ENCODE measurements at regions not wholly inside any gene's neighbourhood (a gene's known extent, or its start where the extent isn't known, plus 50 kb on each side); places are given as distances from the start of the nearest gene placed in this dataset.
"Not testable (repeated sequence)": the region's sequence is repeated elsewhere in the genome, so short reads cannot be mapped to it uniquely, and the experiment has no call there.

- not testable (repeated sequence) for H3K4me1 ChIP-seq (ENCODE audit: control insufficient read depth, insufficient read depth, low read length); H3K4me3 ChIP-seq (ENCODE audit: low read depth, low read length); H3K27ac ChIP-seq (ENCODE audit: low read depth, low read length); H3K9ac ChIP-seq (ENCODE audit: low read depth, low read length); H3K27me3 ChIP-seq (ENCODE audit: control insufficient read depth, insufficient read depth, low read length); H3K36me3 ChIP-seq (ENCODE audit: control insufficient read depth, insufficient read depth, low read length); H3K9me3 ChIP-seq (ENCODE audit: control insufficient read depth, insufficient read depth, low read length)
Observed at GRCh38 chr7:150084724-150085123, 211.0 kb downstream of the ATP6V0E2 start.

GRCh38 chr7:150087478-150087877 lies 213.7 kb downstream of the ATP6V0E2 start:
- not testable (repeated sequence) for H3K9me3 ChIP-seq (ENCODE audit: control insufficient read depth, insufficient read depth, low read length); H3K36me3 ChIP-seq (ENCODE audit: control insufficient read depth, insufficient read depth, low read length); H3K27me3 ChIP-seq (ENCODE audit: control insufficient read depth, insufficient read depth, low read length); H3K4me1 ChIP-seq (ENCODE audit: control insufficient read depth, insufficient read depth, low read length); H3K4me3 ChIP-seq (ENCODE audit: low read depth, low read length); H3K9ac ChIP-seq (ENCODE audit: low read depth, low read length); H3K27ac ChIP-seq (ENCODE audit: low read depth, low read length)

- not testable (repeated sequence) for H3K4me3 ChIP-seq (ENCODE audit: low read depth, low read length); H3K27me3 ChIP-seq (ENCODE audit: control insufficient read depth, insufficient read depth, low read length); H3K27ac ChIP-seq (ENCODE audit: low read depth, low read length); H3K9me3 ChIP-seq (ENCODE audit: control insufficient read depth, insufficient read depth, low read length); H3K9ac ChIP-seq (ENCODE audit: low read depth, low read length); H3K4me1 ChIP-seq (ENCODE audit: control insufficient read depth, insufficient read depth, low read length); H3K36me3 ChIP-seq (ENCODE audit: control insufficient read depth, insufficient read depth, low read length)
Observed at GRCh38 chr7:150089139-150089538, 215.4 kb downstream of the ATP6V0E2 start.

- not testable (repeated sequence) for H3K27ac ChIP-seq (ENCODE audit: low read depth, low read length); H3K9ac ChIP-seq (ENCODE audit: low read depth, low read length); H3K4me1 ChIP-seq (ENCODE audit: control insufficient read depth, insufficient read depth, low read length); H3K36me3 ChIP-seq (ENCODE audit: control insufficient read depth, insufficient read depth, low read length); H3K9me3 ChIP-seq (ENCODE audit: control insufficient read depth, insufficient read depth, low read length); H3K4me3 ChIP-seq (ENCODE audit: low read depth, low read length); H3K27me3 ChIP-seq (ENCODE audit: control insufficient read depth, insufficient read depth, low read length)
Observed at GRCh38 chr7:150090776-150091175, 217.0 kb downstream of the ATP6V0E2 start.

DNA sequence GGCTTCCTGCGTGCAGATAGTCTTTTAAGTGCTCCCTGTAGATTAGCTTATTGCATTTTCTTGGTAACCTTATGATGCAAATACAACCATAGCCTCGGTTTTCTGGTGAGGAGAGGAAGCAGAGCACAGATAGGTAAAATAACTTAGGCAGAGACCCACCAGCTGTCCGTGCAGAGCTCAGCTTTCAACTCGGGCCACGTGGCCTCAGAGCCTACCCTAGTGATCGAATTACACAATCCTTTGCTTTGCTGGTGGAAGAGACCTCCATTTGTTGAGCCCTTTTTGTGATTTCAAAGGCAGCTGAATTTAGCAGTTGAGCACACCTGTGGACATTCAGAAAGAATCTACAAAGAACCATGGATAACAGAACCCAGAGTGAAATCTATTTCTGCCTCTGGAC lies 220.1 kb downstream of the ATP6V0E2 start:
- not testable (repeated sequence) for H3K36me3 ChIP-seq (ENCODE audit: control insufficient read depth, insufficient read depth, low read length); H3K27me3 ChIP-seq (ENCODE audit: control insufficient read depth, insufficient read depth, low read length); H3K9me3 ChIP-seq (ENCODE audit: control insufficient read depth, insufficient read depth, low read length); H3K27ac ChIP-seq (ENCODE audit: low read depth, low read length); H3K9ac ChIP-seq (ENCODE audit: low read depth, low read length); H3K4me3 ChIP-seq (ENCODE audit: low read depth, low read length); H3K4me1 ChIP-seq (ENCODE audit: control insufficient read depth, insufficient read depth, low read length)

- H3K4me1 ChIP-seq (ENCODE audit: control insufficient read depth, insufficient read depth, low read length); H3K27me3 ChIP-seq (ENCODE audit: control insufficient read depth, insufficient read depth, low read length); H3K9me3 ChIP-seq (ENCODE audit: control insufficient read depth, insufficient read depth, low read length); H3K4me3 ChIP-seq (ENCODE audit: low read depth, low read length); H3K9ac ChIP-seq (ENCODE audit: low read depth, low read length); H3K27ac ChIP-seq (ENCODE audit: low read depth, low read length); H3K36me3 ChIP-seq (ENCODE audit: control insufficient read depth, insufficient read depth, low read length): not testable (repeated sequence)
Observed at GRCh38 chr7:150096213-150096994, 222.6 kb downstream of the ATP6V0E2 start.

GRCh38 chr7:150098592-150098991 lies 224.6 kb upstream of the LRRC61 start:
- not testable (repeated sequence) for H3K4me3 ChIP-seq (ENCODE audit: low read depth, low read length); H3K27ac ChIP-seq (ENCODE audit: low read depth, low read length); H3K36me3 ChIP-seq (ENCODE audit: control insufficient read depth, insufficient read depth, low read length); H3K9me3 ChIP-seq (ENCODE audit: control insufficient read depth, insufficient read depth, low read length); H3K27me3 ChIP-seq (ENCODE audit: control insufficient read depth, insufficient read depth, low read length); H3K4me1 ChIP-seq (ENCODE audit: control insufficient read depth, insufficient read depth, low read length); H3K9ac ChIP-seq (ENCODE audit: low read depth, low read length)

DNA sequence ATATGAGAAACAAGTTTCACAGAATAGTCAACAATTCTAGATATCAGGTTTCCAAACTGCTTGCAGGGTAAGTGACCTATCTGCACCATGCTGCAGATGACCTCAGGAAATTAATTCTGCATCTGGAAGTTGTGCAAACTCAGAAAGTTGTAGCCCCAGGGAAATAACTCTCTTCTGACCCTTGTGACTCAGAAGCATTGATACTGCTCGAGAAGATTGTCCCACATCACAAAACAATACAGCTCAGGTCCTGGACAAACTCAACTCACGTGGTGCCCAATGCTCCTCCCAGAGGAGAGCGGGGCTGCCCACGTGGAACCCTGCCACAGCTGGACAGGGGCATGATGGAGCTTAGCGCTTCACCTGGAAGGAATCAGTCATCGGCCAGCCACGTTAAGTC lies 221.9 kb upstream of the LRRC61 start:
- H3K4me1 ChIP-seq (ENCODE audit: control insufficient read depth, insufficient read depth, low read length); H3K36me3 ChIP-seq (ENCODE audit: control insufficient read depth, insufficient read depth, low read length); H3K9ac ChIP-seq (ENCODE audit: low read depth, low read length); H3K27ac ChIP-seq (ENCODE audit: low read depth, low read length); H3K4me3 ChIP-seq (ENCODE audit: low read depth, low read length); H3K27me3 ChIP-seq (ENCODE audit: control insufficient read depth, insufficient read depth, low read length); H3K9me3 ChIP-seq (ENCODE audit: control insufficient read depth, insufficient read depth, low read length): not testable (repeated sequence)

GRCh38 chr7:150107283-150107682 lies 215.9 kb upstream of the LRRC61 start:
- H3K27ac ChIP-seq (ENCODE audit: low read depth, low read length); H3K4me3 ChIP-seq (ENCODE audit: low read depth, low read length); H3K9me3 ChIP-seq (ENCODE audit: control insufficient read depth, insufficient read depth, low read length); H3K36me3 ChIP-seq (ENCODE audit: control insufficient read depth, insufficient read depth, low read length); H3K27me3 ChIP-seq (ENCODE audit: control insufficient read depth, insufficient read depth, low read length); H3K4me1 ChIP-seq (ENCODE audit: control insufficient read depth, insufficient read depth, low read length); H3K9ac ChIP-seq (ENCODE audit: low read depth, low read length): not testable (repeated sequence)

- not testable (repeated sequence) for H3K27me3 ChIP-seq (ENCODE audit: control insufficient read depth, insufficient read depth, low read length); H3K4me3 ChIP-seq (ENCODE audit: low read depth, low read length); H3K36me3 ChIP-seq (ENCODE audit: control insufficient read depth, insufficient read depth, low read length); H3K9me3 ChIP-seq (ENCODE audit: control insufficient read depth, insufficient read depth, low read length); H3K9ac ChIP-seq (ENCODE audit: low read depth, low read length); H3K4me1 ChIP-seq (ENCODE audit: control insufficient read depth, insufficient read depth, low read length); H3K27ac ChIP-seq (ENCODE audit: low read depth, low read length)
Observed at GRCh38 chr7:150110375-150110820, 212.8 kb upstream of the LRRC61 start.

- H3K27ac ChIP-seq (ENCODE audit: low read depth, low read length); H3K4me1 ChIP-seq (ENCODE audit: control insufficient read depth, insufficient read depth, low read length); H3K9ac ChIP-seq (ENCODE audit: low read depth, low read length); H3K9me3 ChIP-seq (ENCODE audit: control insufficient read depth, insufficient read depth, low read length); H3K27me3 ChIP-seq (ENCODE audit: control insufficient read depth, insufficient read depth, low read length); H3K4me3 ChIP-seq (ENCODE audit: low read depth, low read length); H3K36me3 ChIP-seq (ENCODE audit: control insufficient read depth, insufficient read depth, low read length): not testable (repeated sequence)
Observed at GRCh38 chr7:150110882-150111281, 212.3 kb upstream of the LRRC61 start.

Measured in HUES48 (cell line).